PFSK-1 (cell line): ENCODE measurements at regions not wholly inside any gene's neighbourhood (a gene's known extent, or its start where the extent isn't known, plus 50 kb on each side); places are given as distances from the start of the nearest gene placed in this dataset.

Experiments used
- FOXP2 ChIP-seq: optimal IDR thresholded peaks from 2 replicates; pipeline ENCODE3; 2011; ENCODE audit warnings: borderline replicate concordance, control low read depth, inconsistent platforms; ENCODE audit not compliant: insufficient read depth; ENCODE audit errors: extremely low read length, extremely low read depth
- POLR2AphosphoS5 ChIP-seq: IDR thresholded peaks from 2 replicates; pipeline ENCODE4 v1.6.1; 2012; ENCODE audit warnings: low read depth, mild to moderate bottlenecking, control low read depth, low read length, moderate library complexity
- SIN3A ChIP-seq: IDR thresholded peaks from 2 replicates; pipeline ENCODE4 v1.6.1; 2012; ENCODE audit warnings: mild to moderate bottlenecking, low read length, moderate library complexity, borderline replicate concordance; ENCODE audit not compliant: insufficient read depth
- TAF1 ChIP-seq: IDR thresholded peaks from 2 replicates; pipeline ENCODE4 v1.6.1; 2012; ENCODE audit warnings: low read length, control low read depth, borderline replicate concordance; ENCODE audit not compliant: insufficient read depth
- TF ChIP-seq, protein P1 (sequence below), 2 experiments: IDR thresholded peaks; 2 replicates each; pipeline versions ENCODE4 v1.6.1 to v1.8.0; 2011 to 2012; ENCODE audit warnings: low read depth in 2 of 2, low read length in 2 of 2, control low read depth in 1 of 2, inconsistent platforms in 1 of 2, mild to moderate bottlenecking in 1 of 2, moderate library complexity in 1 of 2; ENCODE audit not compliant: insufficient read depth in 1 of 2

GRCh38 chr1:187844313-187844712, 1015.6 kb downstream of the PLA2G4A start:
- TF ChIP-seq SIN3A = no peak
- TF ChIP-seq, protein P1, sequence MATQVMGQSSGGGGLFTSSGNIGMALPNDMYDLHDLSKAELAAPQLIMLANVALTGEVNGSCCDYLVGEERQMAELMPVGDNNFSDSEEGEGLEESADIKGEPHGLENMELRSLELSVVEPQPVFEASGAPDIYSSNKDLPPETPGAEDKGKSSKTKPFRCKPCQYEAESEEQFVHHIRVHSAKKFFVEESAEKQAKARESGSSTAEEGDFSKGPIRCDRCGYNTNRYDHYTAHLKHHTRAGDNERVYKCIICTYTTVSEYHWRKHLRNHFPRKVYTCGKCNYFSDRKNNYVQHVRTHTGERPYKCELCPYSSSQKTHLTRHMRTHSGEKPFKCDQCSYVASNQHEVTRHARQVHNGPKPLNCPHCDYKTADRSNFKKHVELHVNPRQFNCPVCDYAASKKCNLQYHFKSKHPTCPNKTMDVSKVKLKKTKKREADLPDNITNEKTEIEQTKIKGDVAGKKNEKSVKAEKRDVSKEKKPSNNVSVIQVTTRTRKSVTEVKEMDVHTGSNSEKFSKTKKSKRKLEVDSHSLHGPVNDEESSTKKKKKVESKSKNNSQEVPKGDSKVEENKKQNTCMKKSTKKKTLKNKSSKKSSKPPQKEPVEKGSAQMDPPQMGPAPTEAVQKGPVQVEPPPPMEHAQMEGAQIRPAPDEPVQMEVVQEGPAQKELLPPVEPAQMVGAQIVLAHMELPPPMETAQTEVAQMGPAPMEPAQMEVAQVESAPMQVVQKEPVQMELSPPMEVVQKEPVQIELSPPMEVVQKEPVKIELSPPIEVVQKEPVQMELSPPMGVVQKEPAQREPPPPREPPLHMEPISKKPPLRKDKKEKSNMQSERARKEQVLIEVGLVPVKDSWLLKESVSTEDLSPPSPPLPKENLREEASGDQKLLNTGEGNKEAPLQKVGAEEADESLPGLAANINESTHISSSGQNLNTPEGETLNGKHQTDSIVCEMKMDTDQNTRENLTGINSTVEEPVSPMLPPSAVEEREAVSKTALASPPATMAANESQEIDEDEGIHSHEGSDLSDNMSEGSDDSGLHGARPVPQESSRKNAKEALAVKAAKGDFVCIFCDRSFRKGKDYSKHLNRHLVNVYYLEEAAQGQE (IDR thresholded peaks at IDR 0.05; ENCODE audit: insufficient read depth in 1 of 2, low read depth in 2 of 2, low read length in 2 of 2) = no peak
- no peak for TF ChIP-seq TAF1
- no peak for TF ChIP-seq FOXP2
- TF ChIP-seq POLR2AphosphoS5 = no peak
